T-helper 2 cell treated with Interferon-gamma antibody and Interleukin-4, amounts not matched to agents 5 μg/mL and 100 μg/mL, for 36 hours (primary cell): ENCODE measurements at regions not wholly inside any gene's neighbourhood (a gene's known extent, or its start where the extent isn't known, plus 50 kb on each side); places are given as distances from the start of the nearest gene placed in this dataset.

Experiments
- DNase-seq: peaks from one replicate; pipeline ENCODE4 v3.0.0; 2021; ENCODE audit warnings: low spot score
- H3K27ac Mint-ChIP-seq: one replicate; pipeline ENCODE4 v1.8.0; 2021; ENCODE audit warnings: mild to moderate bottlenecking, mixed read lengths
- H3K27me3 Mint-ChIP-seq: one replicate; pipeline ENCODE4 v1.8.0; 2021; ENCODE audit warnings: low read depth, mixed read lengths
- H3K36me3 Mint-ChIP-seq: one replicate; pipeline ENCODE4 v1.8.0; 2021; ENCODE audit warnings: low read depth, mixed read lengths
- H3K4me1 Mint-ChIP-seq: one replicate; pipeline ENCODE4 v1.8.0; 2021; ENCODE audit warnings: low read depth, mixed read lengths
- H3K4me3 Mint-ChIP-seq: one replicate; pipeline ENCODE4 v1.8.0; 2022; ENCODE audit warnings: mild to moderate bottlenecking, moderate library complexity, mixed read lengths
- H3K9me3 Mint-ChIP-seq: one replicate; pipeline ENCODE4 v1.8.0; 2021; ENCODE audit warnings: mixed read lengths

DNA sequence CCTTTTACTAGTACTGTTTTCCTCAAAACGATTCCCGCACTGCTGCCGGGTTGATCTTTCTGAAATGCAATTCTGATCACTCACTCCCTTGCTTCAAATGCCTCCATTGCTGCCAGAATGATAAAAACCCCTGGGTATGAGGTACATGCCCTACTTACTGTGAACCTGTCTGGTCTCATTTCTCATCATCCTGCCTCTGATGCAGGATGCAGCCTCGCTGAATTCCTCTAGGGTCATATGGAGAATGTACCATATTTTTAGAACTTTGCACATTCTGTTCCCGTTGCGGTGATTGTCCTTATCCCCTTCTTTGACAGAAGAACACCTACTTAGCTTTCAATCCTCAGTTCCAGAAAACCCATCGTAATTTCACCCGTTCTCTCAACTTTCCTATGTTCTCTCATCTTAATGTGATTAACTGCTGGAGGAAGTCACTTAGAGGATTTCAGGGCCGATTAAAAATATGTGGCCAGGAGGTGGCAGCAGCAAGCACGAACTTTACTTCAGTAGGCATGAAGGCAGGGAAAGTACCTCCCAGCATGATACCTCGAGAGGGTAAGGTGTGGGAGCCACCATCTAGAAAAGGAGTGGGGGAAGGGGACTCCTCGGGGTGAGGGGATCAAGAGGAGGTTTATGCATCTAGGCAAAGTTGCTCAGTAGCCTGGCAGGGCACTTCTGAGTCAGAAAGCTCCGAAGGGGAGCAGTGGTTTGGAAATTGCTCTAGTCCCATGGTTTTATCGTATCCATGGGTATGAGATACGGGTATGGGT lies 361.5 kb upstream of the ZP4 start:
- Mint-ChIP-seq H3K27me3 (no peaks in the 10 kb centered on the region), H3K9me3 (no peaks in the 10 kb centered on the region), H3K27ac (no peak overlapping the region), H3K4me1 (no peaks in the 10 kb centered on the region), H3K4me3 (no peak overlapping the region), H3K36me3 (no peaks in the 10 kb centered on the region)
- no peak for DNase-seq

DNA sequence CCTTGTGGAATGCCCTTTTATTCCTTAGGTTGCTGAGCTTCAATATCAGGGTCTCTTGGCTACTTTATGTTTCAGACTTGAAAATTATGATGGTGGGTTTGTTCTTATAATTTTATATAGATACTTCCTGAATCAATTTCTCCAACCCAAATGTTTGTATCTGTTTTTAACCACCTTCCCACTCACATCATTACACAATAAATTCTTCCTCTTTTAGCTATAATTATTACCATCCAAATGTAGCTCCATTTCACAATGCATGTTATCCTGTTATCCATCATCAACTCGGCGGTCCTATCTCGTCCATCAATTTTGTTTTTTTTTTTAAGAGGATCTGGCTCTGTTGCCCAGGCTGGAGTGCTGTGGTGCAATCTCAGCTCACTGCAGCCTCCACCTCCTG lies 357.6 kb upstream of the ZP4 start:
- no peaks in the 10 kb centered on the region for H3K9me3 Mint-ChIP-seq
- DNase-seq, result no peak
- no peak overlapping the region for H3K4me3 Mint-ChIP-seq
- no peak overlapping the region for H3K27ac Mint-ChIP-seq
- no peaks in the 10 kb centered on the region for H3K36me3 Mint-ChIP-seq
- no peaks in the 10 kb centered on the region for H3K27me3 Mint-ChIP-seq
- no peaks in the 10 kb centered on the region for H3K4me1 Mint-ChIP-seq

DNA sequence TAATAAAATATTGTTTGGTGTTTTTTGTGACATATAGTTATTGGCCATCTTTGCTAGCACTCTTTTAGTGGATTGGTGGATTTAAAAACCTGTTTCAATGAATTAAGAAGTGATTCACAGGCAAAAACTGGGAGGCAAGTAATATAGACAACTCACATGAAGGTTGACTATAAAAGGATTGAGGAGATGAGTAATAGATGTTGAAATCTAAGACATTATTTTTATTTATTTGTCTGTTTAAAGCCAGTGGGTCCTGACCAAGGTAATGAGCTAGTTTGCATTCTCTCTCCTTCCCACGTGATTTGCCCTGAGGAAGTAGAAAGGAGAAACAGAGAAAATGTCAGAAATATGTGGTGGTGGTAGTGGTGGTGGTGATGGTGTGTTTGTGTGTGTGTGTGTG lies 351.5 kb upstream of the ZP4 start:
- DNase-seq, result no peak
- H3K27ac Mint-ChIP-seq, result no peak overlapping the region
- H3K4me3 Mint-ChIP-seq, result no peak overlapping the region
- peaks cover 5% of the 10 kb centered on the region for H3K9me3 Mint-ChIP-seq
- no peaks in the 10 kb centered on the region for H3K4me1 Mint-ChIP-seq
- H3K27me3 Mint-ChIP-seq, result no peaks in the 10 kb centered on the region
- H3K36me3 Mint-ChIP-seq, result no peaks in the 10 kb centered on the region

DNA sequence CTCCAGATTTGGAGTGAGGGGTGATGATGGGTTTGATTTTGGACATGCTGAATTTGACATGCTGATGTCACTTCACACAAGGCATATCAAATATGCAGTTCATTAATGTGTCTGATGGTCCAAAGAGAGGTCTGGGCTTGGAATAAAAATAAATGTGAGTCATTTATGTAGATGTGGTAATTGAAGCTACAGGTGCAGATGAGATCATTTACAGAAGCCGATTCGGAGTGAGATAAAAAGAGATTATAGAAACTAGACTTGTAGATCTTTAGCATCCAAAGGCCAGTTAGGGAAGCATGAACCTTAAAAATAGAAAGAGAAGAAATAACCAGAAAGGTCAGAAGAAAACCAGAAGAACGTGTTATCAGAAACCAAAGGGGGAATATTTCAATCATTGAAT lies 350.9 kb upstream of the ZP4 start:
- Mint-ChIP-seq H3K9me3 (peaks cover 5% of the 10 kb centered on the region), H3K27me3 (no peaks in the 10 kb centered on the region), H3K36me3 (no peaks in the 10 kb centered on the region), H3K27ac (no peak overlapping the region), H3K4me1 (no peaks in the 10 kb centered on the region), H3K4me3 (no peak overlapping the region)
- DNase-seq, result no peak

DNA sequence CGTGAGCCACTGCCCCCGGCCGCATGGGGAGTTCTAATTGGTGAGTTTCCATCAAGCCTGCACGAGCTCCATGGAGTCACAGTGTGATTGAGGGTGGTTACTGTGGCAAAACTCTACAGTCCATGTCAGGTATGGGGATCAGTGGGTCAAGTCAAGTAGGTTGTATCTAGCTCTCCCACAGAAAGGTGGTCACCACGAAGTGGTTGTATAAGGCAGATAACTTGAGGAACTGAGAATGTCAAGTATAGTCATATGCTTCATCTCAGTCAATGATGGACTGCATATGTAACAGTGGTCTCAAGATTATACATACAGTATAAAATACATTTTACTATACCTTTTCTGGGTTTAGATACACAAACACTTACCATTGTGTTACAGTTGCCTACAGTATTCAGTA lies 348.6 kb upstream of the ZP4 start:
- Mint-ChIP-seq H3K9me3 (peaks cover 5% of the 10 kb centered on the region), H3K27me3 (no peaks in the 10 kb centered on the region), H3K4me1 (no peaks in the 10 kb centered on the region), H3K36me3 (no peaks in the 10 kb centered on the region), H3K27ac (no peak overlapping the region), H3K4me3 (no peak overlapping the region)
- DNase-seq, result no peak

DNA sequence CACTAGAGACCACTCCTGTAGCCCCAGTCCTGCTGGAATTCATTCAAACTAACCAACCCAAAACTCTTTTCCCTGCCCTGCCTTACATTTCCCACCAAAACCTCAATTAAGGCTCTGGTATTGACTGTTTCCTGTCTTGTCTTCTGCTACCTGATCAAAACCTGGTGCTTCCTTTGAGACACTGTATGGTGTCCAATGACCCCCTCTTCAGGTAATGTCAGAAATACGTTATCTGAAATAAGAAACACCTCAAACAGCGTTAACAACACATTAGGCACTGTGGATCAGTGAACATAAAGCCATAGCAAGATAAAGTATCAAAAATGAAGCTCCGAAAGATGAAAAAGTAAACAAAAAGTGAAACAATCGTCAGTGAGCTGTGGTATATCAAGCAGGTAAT lies 343.2 kb upstream of the ZP4 start:
- no peaks in the 10 kb centered on the region for H3K4me1 Mint-ChIP-seq
- H3K27me3 Mint-ChIP-seq, result no peaks in the 10 kb centered on the region
- peaks cover 8% of the 10 kb centered on the region for H3K9me3 Mint-ChIP-seq
- no peak overlapping the region for H3K27ac Mint-ChIP-seq
- no peak for DNase-seq
- no peak overlapping the region for H3K4me3 Mint-ChIP-seq
- H3K36me3 Mint-ChIP-seq, result no peaks in the 10 kb centered on the region

DNA sequence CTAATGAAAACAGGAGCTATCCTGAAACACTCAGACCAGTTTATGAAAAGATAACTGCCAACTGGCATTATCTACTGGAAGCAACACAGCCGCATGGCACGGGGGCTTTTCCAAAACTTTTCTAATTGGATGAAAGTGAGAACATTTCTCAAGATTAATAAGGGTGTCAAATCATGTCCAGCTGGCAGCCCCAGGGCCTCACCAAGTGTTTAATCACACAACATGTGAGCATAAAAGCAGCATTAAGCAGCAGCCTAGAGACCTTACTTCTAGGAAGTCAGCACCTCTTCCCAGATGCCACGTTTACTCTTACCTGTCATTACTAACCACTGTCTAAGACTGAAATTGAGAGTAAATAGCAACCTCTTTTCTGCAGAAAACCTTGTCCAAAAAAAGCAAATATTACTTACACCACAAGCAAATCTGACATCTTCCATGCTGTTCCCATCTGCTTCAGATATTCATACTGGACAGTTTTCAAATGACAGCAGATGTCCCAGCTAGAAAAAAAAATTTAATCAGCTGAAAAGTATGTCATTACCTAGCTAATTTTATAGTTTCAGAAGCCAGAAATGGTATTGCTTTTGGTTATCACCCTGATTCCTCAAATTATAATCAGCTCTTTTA lies 341.5 kb upstream of the ZP4 start:
- Mint-ChIP-seq H3K27me3 (no peaks in the 10 kb centered on the region), H3K36me3 (no peaks in the 10 kb centered on the region), H3K4me3 (no peak overlapping the region), H3K4me1 (no peaks in the 10 kb centered on the region), H3K9me3 (peaks cover 8% of the 10 kb centered on the region), H3K27ac (no peak overlapping the region)
- no peak for DNase-seq

DNA sequence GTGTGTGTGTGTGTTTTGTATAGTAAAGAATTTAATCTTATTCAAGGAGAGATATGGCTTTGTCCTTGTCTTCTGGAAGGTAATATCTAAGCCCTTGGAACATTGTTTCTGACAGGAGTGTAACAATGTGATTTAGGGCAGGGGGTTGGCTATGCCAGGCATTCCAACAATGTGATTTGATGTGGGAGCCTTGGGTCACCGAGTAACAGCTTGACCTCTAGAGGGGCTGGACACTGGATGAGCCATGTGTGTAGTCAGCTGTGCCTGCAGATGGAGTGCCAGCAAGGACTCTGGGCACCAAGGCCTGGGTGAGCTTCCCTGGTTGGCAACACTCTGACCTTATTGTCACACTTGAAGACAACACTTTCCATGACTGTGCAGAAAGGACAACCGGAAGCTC lies 336.1 kb upstream of the ZP4 start:
- Mint-ChIP-seq H3K27me3 (no peaks in the 10 kb centered on the region), H3K36me3 (no peaks in the 10 kb centered on the region), H3K4me3 (no peak overlapping the region), H3K9me3 (peaks cover 14% of the 10 kb centered on the region), H3K4me1 (no peaks in the 10 kb centered on the region), H3K27ac (no peak overlapping the region)
- no peak for DNase-seq

DNA sequence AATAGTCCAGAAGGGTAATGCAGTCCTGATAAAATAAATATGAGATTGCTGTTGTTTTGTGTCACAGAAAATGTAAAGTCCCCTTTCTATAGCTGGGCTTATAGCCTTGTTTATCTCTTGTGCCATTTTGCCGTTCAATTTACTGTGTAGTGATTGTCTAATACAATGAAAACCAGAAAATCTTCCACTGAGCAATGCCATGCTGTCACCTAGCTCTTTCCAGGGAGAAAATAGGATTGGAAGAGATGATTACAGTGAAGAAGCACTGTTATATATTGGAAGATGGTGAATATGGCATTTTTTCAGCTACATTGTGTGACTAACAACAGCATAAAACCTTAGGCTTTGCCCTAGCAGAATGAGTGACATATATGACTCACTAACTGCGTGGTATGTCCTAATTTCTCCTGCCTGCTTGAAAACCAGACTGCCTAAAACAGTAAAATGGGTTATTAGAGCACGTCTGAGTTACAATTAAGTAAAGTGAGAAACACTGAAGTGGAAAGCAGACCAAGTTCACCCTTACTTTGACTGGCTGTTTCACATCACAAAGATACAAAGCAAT lies 332.4 kb upstream of the ZP4 start:
- Mint-ChIP-seq H3K27me3 (no peaks in the 10 kb centered on the region), H3K27ac (no peak overlapping the region), H3K4me3 (no peak overlapping the region), H3K4me1 (no peaks in the 10 kb centered on the region), H3K9me3 (peaks cover 8% of the 10 kb centered on the region), H3K36me3 (no peaks in the 10 kb centered on the region)
- no peak for DNase-seq

DNA sequence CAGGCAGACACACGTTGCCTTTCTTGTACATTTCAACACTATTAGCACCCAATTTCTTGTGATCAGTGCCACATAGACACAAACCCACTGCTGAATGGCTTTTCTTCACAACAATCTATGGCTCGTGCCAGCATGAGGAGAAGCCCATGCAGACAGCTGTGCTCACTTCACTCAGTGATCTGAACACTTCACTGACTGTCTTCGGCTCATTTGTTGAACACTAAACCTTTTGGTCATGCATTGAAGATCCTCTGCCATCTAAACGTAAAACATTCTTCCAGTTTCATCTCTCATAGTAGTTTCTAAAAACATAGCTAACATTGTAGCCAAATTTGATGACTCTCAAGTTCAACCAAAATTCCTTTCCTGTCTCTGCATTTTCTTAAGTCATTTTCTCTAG lies 331.0 kb upstream of the ZP4 start:
- H3K27me3 Mint-ChIP-seq, result no peaks in the 10 kb centered on the region
- no peak overlapping the region for H3K27ac Mint-ChIP-seq
- H3K4me1 Mint-ChIP-seq, result no peaks in the 10 kb centered on the region
- DNase-seq, result no peak
- no peaks in the 10 kb centered on the region for H3K36me3 Mint-ChIP-seq
- no peak overlapping the region for H3K4me3 Mint-ChIP-seq
- H3K9me3 Mint-ChIP-seq, result peaks cover 6% of the 10 kb centered on the region

DNA sequence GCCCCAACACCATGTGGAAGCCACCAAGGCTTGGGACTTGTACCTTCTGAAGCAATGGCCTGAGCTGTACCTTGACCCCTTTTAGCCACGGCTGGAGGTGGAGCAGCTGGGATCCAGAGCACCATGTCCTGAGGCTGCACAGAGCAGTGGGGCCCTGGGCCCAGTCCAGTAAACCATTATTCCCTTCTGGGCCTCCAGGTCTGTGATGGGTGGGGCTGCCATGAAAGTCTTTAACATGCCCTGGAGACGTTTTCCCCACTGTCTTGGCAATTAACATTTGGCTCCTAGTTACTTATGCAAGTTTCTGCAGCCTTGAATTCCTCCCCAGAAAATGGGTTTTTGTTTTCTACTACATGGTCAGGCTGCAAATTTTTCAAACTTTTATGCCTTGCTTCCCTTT lies 323.7 kb upstream of the ZP4 start:
- no peak for DNase-seq
- Mint-ChIP-seq H3K36me3 (no peaks in the 10 kb centered on the region), H3K27ac (no peak overlapping the region), H3K9me3 (peaks cover 15% of the 10 kb centered on the region), H3K4me3 (no peak overlapping the region), H3K27me3 (no peaks in the 10 kb centered on the region), H3K4me1 (no peaks in the 10 kb centered on the region)

DNA sequence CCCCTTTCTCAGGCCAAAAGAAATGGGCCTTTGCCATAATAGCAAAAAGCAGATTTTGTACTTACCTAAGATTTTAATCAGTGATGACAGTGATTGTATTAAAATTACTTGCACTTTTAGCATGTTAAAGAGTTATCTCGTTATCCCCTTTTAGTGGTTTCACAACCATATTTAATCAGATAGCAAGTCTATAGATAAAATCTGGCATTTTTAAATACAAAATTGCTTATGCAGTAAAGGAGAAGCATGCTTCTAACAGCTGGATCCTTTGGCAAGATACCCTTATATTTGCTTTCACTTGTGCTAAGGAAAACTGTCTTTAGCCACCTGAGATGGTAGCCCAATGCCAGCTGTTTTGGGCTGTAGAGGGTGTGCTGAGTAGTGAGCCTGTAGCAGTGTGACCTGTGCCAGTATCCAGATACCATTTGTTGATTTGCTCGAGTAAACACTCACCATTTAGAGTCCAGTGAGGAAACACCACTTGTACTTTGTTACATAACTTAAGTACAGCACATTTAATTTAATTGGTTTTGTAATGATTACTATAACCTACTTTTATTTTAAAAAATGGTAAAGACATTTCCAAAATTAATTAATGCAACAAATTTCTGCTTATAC lies 314.4 kb upstream of the ZP4 start:
- Mint-ChIP-seq H3K4me3 (no peak overlapping the region), H3K36me3 (no peaks in the 10 kb centered on the region), H3K27me3 (no peaks in the 10 kb centered on the region), H3K9me3 (peaks cover 16% of the 10 kb centered on the region), H3K27ac (no peak overlapping the region), H3K4me1 (no peaks in the 10 kb centered on the region)
- no peak for DNase-seq

DNA sequence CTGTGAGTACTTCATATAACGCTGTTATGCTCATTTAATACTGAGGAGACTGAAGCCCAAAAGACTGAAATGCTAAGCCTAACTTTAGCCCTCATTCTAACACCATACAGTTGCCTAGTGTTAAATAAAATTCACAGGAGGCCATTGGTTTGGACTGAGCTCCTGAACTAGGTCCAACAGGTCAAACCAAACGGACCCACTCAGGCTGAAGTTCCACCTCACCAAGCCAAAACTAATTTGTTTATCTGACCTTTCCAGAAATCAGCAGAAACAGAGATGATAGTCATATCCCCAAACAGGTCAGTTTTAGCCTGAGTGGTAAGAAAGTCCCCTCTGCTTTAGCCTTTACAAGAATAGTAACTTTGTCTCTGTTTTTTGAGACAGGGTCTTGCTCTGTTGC lies 311.3 kb upstream of the ZP4 start:
- peaks cover 10% of the 10 kb centered on the region for H3K9me3 Mint-ChIP-seq
- no peaks in the 10 kb centered on the region for H3K4me1 Mint-ChIP-seq
- H3K27ac Mint-ChIP-seq, result no peak overlapping the region
- no peak overlapping the region for H3K4me3 Mint-ChIP-seq
- DNase-seq, result no peak
- no peaks in the 10 kb centered on the region for H3K36me3 Mint-ChIP-seq
- no peaks in the 10 kb centered on the region for H3K27me3 Mint-ChIP-seq

DNA sequence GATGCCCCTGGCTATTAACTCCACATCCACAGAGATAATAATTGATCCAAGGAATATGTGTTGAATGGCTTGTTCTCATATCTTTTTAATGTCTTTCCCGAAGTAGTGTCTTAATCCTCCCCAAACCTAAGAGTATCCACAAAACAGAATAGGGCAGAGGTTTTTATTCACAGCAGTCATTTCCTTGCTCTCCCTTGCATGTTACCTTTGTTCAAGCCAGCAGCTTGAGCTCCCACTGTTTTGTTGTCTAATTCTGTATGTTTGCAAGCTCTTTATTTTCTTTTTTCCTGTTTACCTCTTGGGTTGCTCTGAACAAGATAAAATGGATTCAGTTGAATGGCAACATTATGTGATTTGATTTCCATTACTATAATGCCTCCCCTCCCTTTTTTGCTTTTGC lies 308.6 kb upstream of the ZP4 start:
- Mint-ChIP-seq H3K4me1 (no peaks in the 10 kb centered on the region), H3K27me3 (no peaks in the 10 kb centered on the region), H3K9me3 (peaks cover 18% of the 10 kb centered on the region), H3K36me3 (no peaks in the 10 kb centered on the region), H3K4me3 (no peak overlapping the region), H3K27ac (no peak overlapping the region)
- no peak for DNase-seq
